K562 (cell line): ENCODE measurements at regions not wholly inside any gene's neighbourhood (a gene's known extent, or its start where the extent isn't known, plus 50 kb on each side); places are given as distances from the start of the nearest gene placed in this dataset.

Experiments
- ARID1B ChIP-seq: fragments of 450-650 bp; IDR thresholded peaks from 2 replicates; pipeline ENCODE4 v1.6.1; 2016; ENCODE audit warnings: antibody characterized with exemption, mild to moderate bottlenecking, inconsistent platforms
- CBX1 ChIP-seq: sonication (generic); IDR thresholded peaks from 2 replicates; pipeline ENCODE4 v1.6.1; 2016; ENCODE audit warnings: antibody characterized with exemption, low read depth, mild to moderate bottlenecking
- CHAMP1 ChIP-seq: fragments of 450-650 bp; IDR thresholded peaks from 2 replicates; pipeline ENCODE4 v1.6.1; 2016; ENCODE audit warnings: mild to moderate bottlenecking
- ESRRA ChIP-seq: fragments of 450-650 bp; IDR thresholded peaks from 2 replicates; pipeline ENCODE4 v1.6.1; 2014; ENCODE audit warnings: low read depth, mild to moderate bottlenecking, moderate library complexity, borderline replicate concordance
- HES1 ChIP-seq: fragments of 450-650 bp; IDR thresholded peaks from 2 replicates; pipeline ENCODE4 v1.6.1; 2016; ENCODE audit warnings: low read depth, mild to moderate bottlenecking, moderate library complexity
- JUND ChIP-seq, 2 experiments: IDR thresholded peaks; 2 replicates in 1 of 2; 3 replicates in 1 of 2; pipeline ENCODE4 v1.6.1; 2011; ENCODE audit warnings: borderline replicate concordance in 2 of 2, low read depth in 2 of 2, low read length in 2 of 2, improper control_type of control experiment in 1 of 2, missing biosample characterization in 1 of 2, missing genetic modification characterization in 1 of 2, missing genetic modification reagents in 1 of 2
- KDM4B ChIP-seq, 2 experiments: fragments of 450-650 bp in 1 of 2; sonication (generic) in 1 of 2; IDR thresholded peaks; 2 replicates each; pipeline ENCODE4 v1.6.1; 2016 to 2017; ENCODE audit warnings: borderline replicate concordance in 2 of 2, antibody characterized with exemption in 1 of 2, low read depth in 1 of 2, mild to moderate bottlenecking in 1 of 2
- KDM5B ChIP-seq: fragments of 200-600 bp; sonication (generic); IDR thresholded peaks from 2 replicates; pipeline ENCODE4 v1.6.1; 2012; ENCODE audit warnings: low read depth, mild to moderate bottlenecking, moderate library complexity, low read length, control low read depth, inconsistent platforms; ENCODE audit not compliant: insufficient replicate concordance
- MYC ChIP-seq, 2 experiments: fragments of 250-450 bp in 1 of 2; sonication (Bioruptor Pico) in 1 of 2; IDR thresholded peaks; 2 replicates each; pipeline versions ENCODE4 v1.5.1 to v1.6.1; 2012 to 2021; ENCODE audit warnings: low read depth in 2 of 2, borderline replicate concordance in 1 of 2, improper control_type of control experiment in 1 of 2, low read length in 1 of 2, mild to moderate bottlenecking in 1 of 2, moderate library complexity in 1 of 2
- NFIC ChIP-seq: fragments of 450-650 bp; IDR thresholded peaks from 2 replicates; pipeline ENCODE4 v1.6.1; 2017; ENCODE audit warnings: mild to moderate bottlenecking, inconsistent platforms
- NFXL1 ChIP-seq: fragments of 450-650 bp; formaldehyde crosslinking; IDR thresholded peaks from 2 replicates; pipeline ENCODE4 v1.4.0; 2021; ENCODE audit warnings: mild to moderate bottlenecking
- NR2F6 ChIP-seq: fragments of 450-650 bp; formaldehyde crosslinking; IDR thresholded peaks from 2 replicates; pipeline ENCODE4 v1.4.0; 2020; ENCODE audit warnings: mild to moderate bottlenecking
- RBBP5 ChIP-seq: fragments of 200-600 bp; sonication (generic); IDR thresholded peaks from 2 replicates; pipeline ENCODE4 v1.6.1; 2012; ENCODE audit warnings: borderline replicate concordance, mild to moderate bottlenecking, low read length, control low read depth, inconsistent platforms; ENCODE audit not compliant: insufficient read depth, poor library complexity, severe bottlenecking
- TEAD2 ChIP-seq: fragments of 450-650 bp; IDR thresholded peaks from 2 replicates; pipeline ENCODE4 v1.6.1; 2016; ENCODE audit warnings: missing genetic modification characterization, control low read depth, missing compliant biosample characterization
- TFE3 ChIP-seq: fragments of 450-650 bp; formaldehyde crosslinking; IDR thresholded peaks from 2 replicates; pipeline ENCODE4 v1.4.0; 2020; ENCODE audit warnings: mild to moderate bottlenecking, mixed read lengths
- ZNF146 ChIP-seq: IDR thresholded peaks from one replicate; pipeline ENCODE4 v1.6.1; 2018; ENCODE audit warnings: missing compliant biosample characterization; ENCODE audit not compliant: unreplicated experiment
- ZNF165 ChIP-seq: fragments of 250-450 bp; sonication (Bioruptor Pico); IDR thresholded peaks from 2 replicates; pipeline ENCODE4 v1.4.0; 2020; ENCODE audit warnings: borderline replicate concordance
- ZNF277 ChIP-seq: fragments of 250-450 bp; sonication (Bioruptor Pico); IDR thresholded peaks from 2 replicates; pipeline ENCODE4 v1.8.0; 2022; ENCODE audit warnings: inconsistent platforms, mild to moderate bottlenecking, moderate library complexity, borderline replicate concordance
- ZNF644 ChIP-seq: fragments of 200-800 bp; sonication (Bioruptor generic); IDR thresholded peaks from 2 replicates; pipeline ENCODE4 v1.6.1; 2016; ENCODE audit warnings: low read depth, missing genetic modification characterization, missing compliant biosample characterization
- ZNF717 ChIP-seq: fragments of 250-450 bp; sonication (Bioruptor Pico); IDR thresholded peaks from 2 replicates; pipeline ENCODE4 v1.5.0; 2021

GRCh38 chr6:88301888-88302768 is 136.0 kb upstream of the CNR1 start (continued):
- TF ChIP-seq JUND (IDR thresholded peaks at IDR 0.05; ENCODE audit: borderline replicate concordance, low read depth, low read length) = no peak
- peak; percentile 42; the same call in 1 of the 3 replicates for TF ChIP-seq JUND (tag; IDR thresholded peaks at IDR 0.05; ENCODE audit: borderline replicate concordance, low read depth, low read length)
- TF ChIP-seq ZNF717 (CRISPR knock-in tag) = no peak
- peak; percentile 88 for TF ChIP-seq ARID1B
- TF ChIP-seq ZNF644 = no peak
- no peak for TF ChIP-seq NR2F6 (CRISPR knock-in tag)
- no peak for TF ChIP-seq NFXL1 (CRISPR knock-in tag)
- peak; percentile 69 for TF ChIP-seq NFIC
- no peak for TF ChIP-seq KDM4B (IDR thresholded peaks at IDR 0.05; ENCODE audit: borderline replicate concordance in 2 of 2, low read depth in 1 of 2)
- no peak for TF ChIP-seq CBX1
- TF ChIP-seq HES1 = no peak
- no peak for TF ChIP-seq TEAD2 (tag)
- no peak for TF ChIP-seq ZNF146
- no peak for TF ChIP-seq ZNF277 (CRISPR knock-in tag)
- TF ChIP-seq MYC (IDR thresholded peaks at IDR 0.05; ENCODE audit: low read depth, low read length) = no peak
- no peak for TF ChIP-seq MYC (CRISPR knock-in tag; IDR thresholded peaks at IDR 0.05; ENCODE audit: borderline replicate concordance, low read depth)
- TF ChIP-seq KDM5B = no peak
- no peak for TF ChIP-seq TFE3 (CRISPR knock-in tag)
- peak; percentile 45; the same call in 1 of the 2 replicates for TF ChIP-seq ESRRA
- 0 out of 2 replicates have a peak, but pooled peaks have one; percentile 29 for TF ChIP-seq CHAMP1
- TF ChIP-seq RBBP5 = no peak
- 0 out of 2 replicates have a peak, but pooled peaks have one; percentile 27 for TF ChIP-seq ZNF165 (CRISPR knock-in tag)
